Transverse colon (tissue), 4 donors: ENCODE measurements at regions not wholly inside any gene's neighbourhood (a gene's known extent, or its start where the extent isn't known, plus 50 kb on each side); places are given as distances from the start of the nearest gene placed in this dataset.

Source experiments
- DNase-seq: peaks from one replicate; pipeline ENCODE4 v3.0.0-alpha.2; 2019
- H3K27ac ChIP-seq, 4 donors: fragments of 200-600 bp; sonication (generic); 2 replicates each; pipeline ENCODE4 v1.5.1; 2016 to 2018; ENCODE audit warnings: inconsistent platforms in 4 of 4
- H3K27me3 ChIP-seq: fragments of 200-600 bp; sonication (generic); 2 replicates; pipeline ENCODE4 v1.5.1; 2017; ENCODE audit warnings: inconsistent platforms
- H3K36me3 ChIP-seq, 4 donors: fragments of 200-600 bp; sonication (generic); 2 replicates each; pipeline ENCODE4 v1.5.1; 2017 to 2019; ENCODE audit warnings: inconsistent platforms in 4 of 4
- H3K4me1 ChIP-seq, 4 donors: fragments of 200-600 bp; sonication (generic); 2 replicates each; pipeline ENCODE4 v1.5.1; 2017 to 2020; ENCODE audit warnings: inconsistent platforms in 4 of 4
- H3K4me3 ChIP-seq, 4 donors: fragments of 200-600 bp; sonication (generic); 1 replicate in 1 of 4; 2 replicates in 3 of 4; pipeline versions ENCODE4 v1.5.1 to v1.6.1; 2017 to 2019; ENCODE audit warnings: inconsistent platforms in 4 of 4
- H3K9me3 ChIP-seq, 2 donors: fragments of 200-600 bp; sonication (generic); 2 replicates each; pipeline ENCODE4 v1.5.1; 2017 to 2019; ENCODE audit warnings: inconsistent platforms in 2 of 2
- CTCF ChIP-seq, 5 experiments: fragments of 200-600 bp in 3 of 5; fragments of 450-650 bp in 2 of 5; sonication (generic) in 3 of 5; IDR thresholded peaks; 1 replicate in 2 of 5; 2 replicates in 3 of 5; pipeline ENCODE4 v1.5.1; 2016 to 2017; ENCODE audit warnings: antibody characterized with exemption in 5 of 5, inconsistent platforms in 3 of 5, mild to moderate bottlenecking in 2 of 5, moderate library complexity in 1 of 5
- EP300 ChIP-seq: sonication (generic); formaldehyde crosslinking; IDR thresholded peaks from one replicate; pipeline ENCODE4 v1.6.1; 2017; ENCODE audit warnings: antibody characterized with exemption, low read depth
- POLR2A ChIP-seq: fragments of 450-650 bp; IDR thresholded peaks from one replicate; pipeline ENCODE4 v1.6.1; 2016; ENCODE audit warnings: antibody characterized with exemption, mild to moderate bottlenecking, moderate library complexity
- POLR2AphosphoS5 ChIP-seq, 3 donors: sonication (generic); formaldehyde crosslinking; IDR thresholded peaks; one replicate each; pipeline ENCODE4 v1.6.1; 2016; ENCODE audit warnings: antibody characterized with exemption in 3 of 3
- WGBS, 2 donors: methylation state at CpG; one replicate each; pipeline ENCODE4 v1.1.5; 2018; ENCODE audit warnings: low coverage in 1 of 2; 5-methylcytosine and 5-hydroxymethylcytosine counted together
- in situ Hi-C, 4 donors: fragments of 200-750 bp; cut with MboI; loops; one replicate each; pipeline versions ENCODE4 v1.15.0 to v1.15.1; 2017; ENCODE audit warnings: low sequenced_read_pairs in 3 of 4, low pct_ligation_motif_present in 1 of 4, low pct_unique_long_range_greater_than_20kb in 1 of 4
- intact Hi-C: fragments of 100-400 bp; cut with DNase I; formaldehyde crosslinking; loops from one replicate; pipeline ENCODE4 v1.15.1; 2023; ENCODE audit warnings: low total_unique reads

- H3K36me3 ChIP-seq, result no peaks in the 10 kb centered on the region
- TF ChIP-seq POLR2A (no peak), EP300 (no peak), CTCF (IDR thresholded peaks at IDR 0.05) (no peak), POLR2AphosphoS5 (IDR thresholded peaks at IDR 0.05) (no peak)
- H3K4me3 ChIP-seq, result no peak overlapping the region
- H3K27ac ChIP-seq, result no peak overlapping the region
- intact Hi-C loops, result no loop called here
- DNase-seq, result no peak
- no peaks in the 10 kb centered on the region for H3K4me1 ChIP-seq
- H3K27me3 ChIP-seq, result no peaks in the 10 kb centered on the region
- H3K9me3 ChIP-seq, result no peaks in the 10 kb centered on the region
- 48 to 62% methylated on average over 2 of the region's 2 CpGs for WGBS, 2 donors
- in situ Hi-C loops, result no loop called here
Measured at GRCh38 chr16:65339062-65339461, 217.2 kb upstream of the CDH11 start.

DNA sequence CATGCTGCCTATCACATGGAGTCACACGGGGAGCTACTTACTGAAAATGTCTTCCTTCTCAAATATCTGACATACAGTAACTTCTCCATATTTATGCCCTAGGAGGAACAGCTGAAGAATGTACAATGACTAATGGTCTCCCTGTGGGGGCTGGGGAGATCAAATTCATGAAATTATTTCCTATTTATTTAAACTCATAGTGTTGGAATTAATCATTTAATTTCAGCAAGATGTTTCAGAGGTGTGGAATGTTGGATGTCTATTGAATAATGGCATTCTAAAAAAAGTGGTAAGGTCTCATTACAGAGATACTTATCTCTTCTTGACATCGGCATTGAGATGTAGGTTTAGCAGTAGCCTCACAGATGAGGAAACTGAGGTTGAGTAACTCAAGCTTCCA is 214.3 kb upstream of the CDH11 start:
- intact Hi-C loops, result no loop called here
- no peak for DNase-seq
- no peaks in the 10 kb centered on the region for H3K36me3 ChIP-seq
- in situ Hi-C loops, result no loop called here
- no peaks in the 10 kb centered on the region for H3K9me3 ChIP-seq
- H3K4me1 ChIP-seq, result no peaks in the 10 kb centered on the region
- H3K27me3 ChIP-seq, result no peaks in the 10 kb centered on the region
- WGBS, 2 donors, result 69 to 82% methylated on average over 2 of the region's 2 CpGs
- TF ChIP-seq POLR2A (no peak), POLR2AphosphoS5 (IDR thresholded peaks at IDR 0.05) (no peak), EP300 (no peak), CTCF (IDR thresholded peaks at IDR 0.05) (no peak)
- H3K27ac ChIP-seq, result no peak overlapping the region
- H3K4me3 ChIP-seq, result no peak overlapping the region

DNA sequence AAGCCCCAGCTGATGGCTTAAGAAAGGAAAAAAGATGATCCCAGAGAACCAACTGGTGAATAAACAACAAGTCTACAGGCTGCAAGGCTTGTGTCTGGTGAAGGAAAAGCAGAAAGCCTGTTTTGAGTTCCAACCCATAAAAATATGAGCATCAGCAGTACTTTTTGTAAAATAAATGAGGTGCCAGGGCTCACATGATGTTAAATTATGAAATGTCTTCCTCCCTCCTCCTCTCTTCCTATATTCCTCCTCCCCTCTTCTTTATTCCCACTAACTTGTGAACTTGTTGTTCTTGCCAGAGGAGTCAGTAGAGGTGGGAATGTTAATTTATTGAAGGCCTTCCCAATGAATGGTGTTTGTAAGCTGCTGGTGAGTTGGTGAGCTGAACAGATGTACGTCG is 212.2 kb upstream of the CDH11 start:
- Histone ChIP-seq H3K27me3 (no peaks in the 10 kb centered on the region), H3K4me3 (no peak overlapping the region), H3K27ac (no peak overlapping the region), H3K36me3 (no peaks in the 10 kb centered on the region), H3K9me3 (no peaks in the 10 kb centered on the region), H3K4me1 (no peaks in the 10 kb centered on the region)
- intact Hi-C loops, result no loop called here
- DNase-seq, result no peak
- no peak for TF ChIP-seq CTCF (IDR thresholded peaks at IDR 0.05)
- in situ Hi-C loops, result no loop called here
- 95 to 100% methylated on average over 2 of the region's 2 CpGs for WGBS, 2 donors

DNA sequence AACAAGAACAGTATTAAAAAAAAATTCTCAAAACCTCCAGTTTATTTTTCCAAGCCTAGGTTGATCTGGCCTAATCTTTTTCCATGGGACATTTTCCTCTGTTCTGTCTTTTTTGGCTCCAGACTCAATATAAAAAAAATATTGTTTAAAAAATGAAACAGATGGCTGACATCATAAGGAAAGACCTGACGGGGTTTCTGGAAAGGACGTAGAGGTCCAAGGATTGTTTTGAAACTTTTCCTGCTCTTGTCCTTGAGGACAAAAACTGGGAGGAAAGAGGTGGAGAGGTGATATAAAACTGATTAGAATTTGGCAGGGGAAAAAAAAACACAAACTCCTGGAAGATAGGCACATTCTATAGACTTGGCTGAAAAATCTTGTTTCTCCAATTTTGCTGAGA is 211.4 kb upstream of the CDH11 start:
- Histone ChIP-seq H3K27ac (no peak overlapping the region), H3K36me3 (no peaks in the 10 kb centered on the region), H3K4me3 (no peak overlapping the region), H3K4me1 (no peaks in the 10 kb centered on the region), H3K9me3 (no peaks in the 10 kb centered on the region), H3K27me3 (no peaks in the 10 kb centered on the region)
- TF ChIP-seq POLR2A, result no peak
- TF ChIP-seq EP300, result no peak
- no peak for TF ChIP-seq CTCF (IDR thresholded peaks at IDR 0.05)
- in situ Hi-C loops (no loop called here), intact Hi-C loops (no loop called here)
- WGBS, 2 donors, result 45 to 58% methylated on average over 2 of the region's 2 CpGs
- DNase-seq, result no peak
